ENCODE measurements at regions not wholly inside any gene's neighbourhood (a gene's known extent, or its start where the extent isn't known, plus 50 kb on each side); places are given as distances from the start of the nearest gene placed in this dataset.

DNA sequence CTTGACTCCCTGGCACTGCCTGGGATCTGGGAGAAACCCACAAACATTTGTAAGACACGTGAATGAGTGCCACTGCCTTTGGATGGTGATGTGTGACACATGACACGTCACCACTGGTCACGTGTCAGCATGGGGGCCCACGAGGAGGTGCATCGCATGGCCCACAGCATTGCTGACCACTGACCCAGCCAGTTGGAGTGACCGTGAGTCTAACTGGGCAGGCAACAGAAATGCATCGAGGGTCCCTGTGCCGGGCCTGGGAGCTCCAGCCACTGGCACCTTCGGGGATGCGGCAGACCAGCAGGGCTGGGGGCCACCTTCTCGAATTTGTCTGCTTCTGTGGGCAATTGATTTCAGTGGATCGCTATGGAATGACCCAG is 121.9 kb upstream of the HDAC4 start:
- no peak for DNase-seq

- no peak for DNase-seq
Measured at GRCh38 chr2:239522002-239522739, 121.4 kb upstream of the HDAC4 start.

GRCh38 chr2:239521518-239521815 is 120.6 kb upstream of the HDAC4 start:
- DNase-seq: no peak

- DNase-seq: no peak
Measured at GRCh38 chr2:239520811-239521517, 120.1 kb upstream of the HDAC4 start.

GRCh38 chr2:239519921-239520585 is 119.2 kb upstream of the HDAC4 start:
- DNase-seq: no peak

- DNase-seq: no peak
Measured at GRCh38 chr2:239519089-239519920, 118.5 kb upstream of the HDAC4 start.

DNA sequence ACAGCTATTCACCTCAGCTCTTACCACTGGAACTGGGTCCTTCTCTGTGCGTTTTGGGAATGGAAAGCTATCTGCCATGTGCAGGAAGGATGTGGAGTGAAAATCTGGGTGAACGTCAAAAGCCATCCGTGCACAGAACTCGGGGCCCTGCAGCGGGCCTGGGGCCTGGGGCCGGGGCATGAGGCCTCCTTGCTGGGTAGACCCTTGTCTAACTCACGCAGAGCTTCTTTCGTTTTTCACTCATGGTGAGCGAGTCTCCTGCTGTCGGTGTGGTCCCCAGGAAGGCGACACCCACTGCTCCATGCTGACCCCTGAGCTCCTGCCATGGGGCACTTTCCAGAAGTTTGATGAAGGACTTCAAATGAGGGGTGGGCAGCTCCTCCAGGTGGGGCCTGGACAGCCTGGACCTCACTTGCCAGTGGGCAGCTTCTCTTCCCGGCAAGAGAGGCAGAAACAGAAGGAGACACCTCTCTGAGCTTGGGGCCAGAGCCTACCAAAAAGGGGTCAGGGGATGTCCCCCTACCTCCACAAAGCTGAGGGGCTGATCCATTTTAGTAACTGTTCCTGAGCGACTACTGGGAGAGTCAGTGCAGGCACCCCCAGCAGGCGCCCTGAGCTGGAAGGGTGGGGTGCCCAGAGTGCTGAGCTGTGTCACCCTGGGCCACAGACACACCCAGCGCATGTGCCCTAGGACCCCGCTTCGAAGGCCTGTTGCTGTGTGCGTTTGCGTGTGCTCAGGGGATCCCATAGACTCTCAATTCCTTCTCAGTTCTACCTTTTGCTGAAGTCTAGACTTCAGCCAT is 117.7 kb upstream of the HDAC4 start:
- no peak for DNase-seq

GRCh38 chr2:239517686-239518085 is 116.9 kb upstream of the HDAC4 start:
- no peak for DNase-seq

GRCh38 chr2:239516954-239517305 is 116.1 kb upstream of the HDAC4 start:
- DNase-seq: no peak

GRCh38 chr2:239516286-239516953 is 115.6 kb upstream of the HDAC4 start:
- DNase-seq: no peak

- DNase-seq: no peak
Measured at GRCh38 chr2:239514754-239515530, 114.1 kb upstream of the HDAC4 start.

DNA sequence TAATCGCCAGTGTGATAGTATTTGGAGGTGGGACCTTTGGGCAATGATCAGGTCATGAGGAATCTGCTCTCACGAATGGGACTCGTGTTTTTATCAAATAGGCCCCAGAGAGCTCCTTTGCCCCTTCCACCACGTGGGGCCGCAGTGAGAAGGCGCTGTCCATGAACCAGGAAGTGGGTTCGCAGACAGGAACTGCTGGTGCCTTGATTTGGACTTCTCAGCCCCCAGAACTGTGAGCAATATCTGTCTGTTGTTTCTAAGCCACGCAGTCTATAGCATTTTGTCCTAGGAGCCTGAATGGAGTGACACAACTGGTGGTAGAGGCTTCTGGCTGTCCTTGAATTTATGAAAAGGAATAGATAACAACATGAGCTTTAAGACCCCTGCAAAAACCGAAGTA is 111.2 kb upstream of the HDAC4 start:
- no peak for DNase-seq

GRCh38 chr2:239509373-239510143 is 108.7 kb upstream of the HDAC4 start:
- peak; percentile 46 to 62 for DNase-seq

- DNase-seq: no peak
Measured at GRCh38 chr2:239508261-239508660, 107.4 kb upstream of the HDAC4 start.

- DNase-seq: no peak
Measured at GRCh38 chr2:239507576-239508258, 106.9 kb upstream of the HDAC4 start.

- no peak for DNase-seq
Measured at GRCh38 chr2:239506961-239507360, 106.1 kb upstream of the HDAC4 start.

DNA sequence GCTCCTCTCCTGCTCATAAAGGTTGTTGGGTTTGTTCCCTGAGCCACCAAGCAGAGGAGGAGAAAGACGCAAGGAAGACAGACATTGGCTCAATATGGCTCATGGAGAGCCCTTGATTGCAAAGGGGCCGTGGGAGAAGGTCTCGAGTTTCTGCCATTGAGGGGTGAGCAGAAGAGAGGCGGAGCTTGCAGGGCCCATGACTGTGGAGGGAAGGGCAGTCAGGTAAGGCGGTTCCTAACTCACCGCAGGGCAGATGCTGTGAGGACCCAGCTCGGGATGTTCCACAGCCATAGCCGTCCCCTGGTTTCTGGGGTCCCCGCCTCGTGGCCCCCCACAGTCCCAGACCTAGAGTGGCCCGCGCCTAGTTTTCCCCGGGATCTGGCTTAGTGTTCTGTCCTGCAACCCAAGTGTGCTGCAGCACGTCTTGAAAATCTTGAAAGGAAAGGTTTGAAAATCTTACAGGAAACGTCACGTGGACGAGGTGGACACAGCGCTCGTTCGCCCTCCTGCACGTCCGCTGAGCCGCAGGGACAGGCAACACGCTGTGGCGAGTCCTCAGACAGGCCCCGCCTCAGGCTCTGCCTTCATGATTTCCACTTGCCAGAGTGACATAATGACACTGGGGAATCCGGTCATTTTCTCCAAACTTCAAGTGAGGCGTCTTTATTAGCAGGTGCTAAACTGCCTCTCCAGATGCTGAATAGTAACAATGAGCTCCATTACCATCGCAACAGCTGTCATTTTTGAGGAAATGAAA is 105.5 kb upstream of the HDAC4 start:
- DNase-seq: no peak

GRCh38 chr2:239504643-239505235 is 103.9 kb upstream of the HDAC4 start:
- no peak for DNase-seq
